Upper lobe of right lung (tissue), 1 donor: ENCODE measurements at regions not wholly inside any gene's neighbourhood (a gene's known extent, or its start where the extent isn't known, plus 50 kb on each side); places are given as distances from the start of the nearest gene placed in this dataset.

ENCODE experiments used
- ATAC-seq: fragments of 200-7000 bp; cut with Tn5 transposase; one replicate; pipeline ENCODE4 v1.9.1; 2020; ENCODE audit warnings: mild to moderate bottlenecking, moderate library complexity
- DNase-seq: peaks from one replicate; pipeline ENCODE4 v3.0.0-alpha.2; 2020
- H3K27ac ChIP-seq: fragments of 200-600 bp; one replicate; pipeline ENCODE4 v1.8.0; 2022
- H3K27me3 ChIP-seq: fragments of 200-600 bp; one replicate; pipeline ENCODE4 v1.8.0; 2022; ENCODE audit warnings: mild to moderate bottlenecking
- H3K36me3 ChIP-seq: fragments of 200-600 bp; one replicate; pipeline ENCODE4 v1.8.0; 2022
- H3K4me1 ChIP-seq: fragments of 200-600 bp; one replicate; pipeline ENCODE4 v1.8.0; 2022
- H3K4me3 ChIP-seq: fragments of 200-600 bp; one replicate; pipeline ENCODE4 v1.8.0; 2022; ENCODE audit warnings: mild to moderate bottlenecking
- H3K9me3 ChIP-seq: fragments of 200-600 bp; one replicate; pipeline ENCODE4 v1.8.0; 2022
- CTCF ChIP-seq: fragments of 200-600 bp; IDR thresholded peaks from one replicate; pipeline ENCODE4 v1.8.0; 2022; ENCODE audit warnings: antibody characterized with exemption
- intact Hi-C: fragments of 100-400 bp; cut with DNase I; formaldehyde crosslinking; loops from one replicate; pipeline ENCODE4 v1.11.0; 2022
- donor health status: DM: no; HTN: yes; CAD: no; lungs with severe emphysema.

DNA sequence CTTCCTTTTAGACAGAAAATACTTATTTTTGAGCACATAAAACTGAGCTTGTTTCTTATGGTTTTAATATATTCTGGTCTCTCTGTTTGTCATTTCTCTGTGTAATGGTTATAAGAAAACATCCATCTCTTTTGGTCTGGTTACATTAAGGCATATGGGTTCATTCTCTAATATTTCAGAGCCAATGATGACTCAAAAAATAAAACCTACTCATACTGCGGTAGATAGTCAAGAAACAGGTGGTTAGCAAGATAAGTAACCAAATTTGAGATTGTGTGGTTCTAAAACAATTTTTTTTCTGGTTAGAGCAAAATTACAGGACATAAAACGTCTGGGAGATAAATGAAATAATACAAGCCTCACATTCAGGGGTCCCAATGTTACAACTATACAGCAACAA, 654.5 kb downstream of the STIM2 start:
- no peak for TF ChIP-seq CTCF
- Histone ChIP-seq H3K4me3 (no peak overlapping the region), H3K9me3 (no peaks in the 10 kb centered on the region), H3K4me1 (no peaks in the 10 kb centered on the region), H3K36me3 (no peaks in the 10 kb centered on the region), H3K27me3 (no peaks in the 10 kb centered on the region), H3K27ac (no peak overlapping the region)
- DNase-seq, result no peak
- intact Hi-C loops, result no loop called here
- no peak for ATAC-seq

DNA sequence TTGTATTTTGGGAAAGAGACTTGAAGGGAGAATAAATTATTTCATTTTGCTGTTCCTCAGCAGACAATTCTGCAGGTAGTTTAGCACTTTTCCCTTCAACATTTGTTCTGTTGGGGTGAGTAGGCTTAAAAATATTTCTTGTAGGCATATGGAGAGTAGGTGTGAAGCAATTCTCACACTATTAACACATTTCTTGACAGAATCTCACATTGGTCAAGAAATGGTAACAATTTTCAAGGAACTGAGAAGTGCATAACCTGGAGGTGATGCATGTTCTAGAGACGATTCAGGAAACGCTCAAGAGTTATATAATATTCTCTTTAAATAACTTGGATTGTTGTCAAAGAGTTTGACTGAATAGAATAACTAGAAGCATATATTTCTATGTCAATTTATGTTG, 658.2 kb downstream of the STIM2 start:
- no peak for TF ChIP-seq CTCF
- H3K9me3 ChIP-seq, result no peaks in the 10 kb centered on the region
- no peaks in the 10 kb centered on the region for H3K27me3 ChIP-seq
- no peaks in the 10 kb centered on the region for H3K36me3 ChIP-seq
- DNase-seq (no peak), ATAC-seq (no peak)
- H3K4me3 ChIP-seq, result no peak overlapping the region
- H3K4me1 ChIP-seq, result no peaks in the 10 kb centered on the region
- no peak overlapping the region for H3K27ac ChIP-seq
- intact Hi-C loops, result no loop called here

- H3K36me3 ChIP-seq, result no peaks in the 10 kb centered on the region
- ATAC-seq (no peak), DNase-seq (no peak)
- no peak overlapping the region for H3K4me3 ChIP-seq
- no peak for TF ChIP-seq CTCF
- H3K27me3 ChIP-seq, result no peaks in the 10 kb centered on the region
- H3K4me1 ChIP-seq, result no peaks in the 10 kb centered on the region
- H3K27ac ChIP-seq, result no peak overlapping the region
- intact Hi-C loops, result no loop called here
- H3K9me3 ChIP-seq, result no peaks in the 10 kb centered on the region
Measured at GRCh38 chr4:27524224-27524623, 663.6 kb downstream of the STIM2 start.

DNA sequence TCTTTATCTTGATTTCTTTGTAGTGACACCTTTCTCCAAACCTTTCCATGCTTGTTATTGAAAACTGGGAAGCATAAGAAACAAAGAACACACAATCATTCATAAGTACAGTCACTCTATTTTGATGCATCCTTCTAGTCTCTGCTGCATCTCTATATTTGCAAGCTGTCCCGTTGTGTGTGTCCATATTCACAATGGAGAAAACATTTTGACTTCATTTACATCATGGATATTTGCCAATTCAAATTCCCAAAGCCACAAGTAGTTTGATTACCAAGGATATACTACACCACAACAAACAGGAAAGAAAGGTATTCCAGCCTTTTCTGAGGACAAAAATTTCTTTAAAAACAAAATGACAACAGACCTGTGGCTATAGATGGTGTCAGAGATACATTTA, 673.8 kb downstream of the STIM2 start:
- ATAC-seq (no peak), DNase-seq (no peak)
- no peaks in the 10 kb centered on the region for H3K27me3 ChIP-seq
- H3K9me3 ChIP-seq, result no peaks in the 10 kb centered on the region
- no peak for TF ChIP-seq CTCF
- no peak overlapping the region for H3K27ac ChIP-seq
- H3K4me1 ChIP-seq, result no peaks in the 10 kb centered on the region
- no peak overlapping the region for H3K4me3 ChIP-seq
- intact Hi-C loops, result no loop called here
- no peaks in the 10 kb centered on the region for H3K36me3 ChIP-seq

DNA sequence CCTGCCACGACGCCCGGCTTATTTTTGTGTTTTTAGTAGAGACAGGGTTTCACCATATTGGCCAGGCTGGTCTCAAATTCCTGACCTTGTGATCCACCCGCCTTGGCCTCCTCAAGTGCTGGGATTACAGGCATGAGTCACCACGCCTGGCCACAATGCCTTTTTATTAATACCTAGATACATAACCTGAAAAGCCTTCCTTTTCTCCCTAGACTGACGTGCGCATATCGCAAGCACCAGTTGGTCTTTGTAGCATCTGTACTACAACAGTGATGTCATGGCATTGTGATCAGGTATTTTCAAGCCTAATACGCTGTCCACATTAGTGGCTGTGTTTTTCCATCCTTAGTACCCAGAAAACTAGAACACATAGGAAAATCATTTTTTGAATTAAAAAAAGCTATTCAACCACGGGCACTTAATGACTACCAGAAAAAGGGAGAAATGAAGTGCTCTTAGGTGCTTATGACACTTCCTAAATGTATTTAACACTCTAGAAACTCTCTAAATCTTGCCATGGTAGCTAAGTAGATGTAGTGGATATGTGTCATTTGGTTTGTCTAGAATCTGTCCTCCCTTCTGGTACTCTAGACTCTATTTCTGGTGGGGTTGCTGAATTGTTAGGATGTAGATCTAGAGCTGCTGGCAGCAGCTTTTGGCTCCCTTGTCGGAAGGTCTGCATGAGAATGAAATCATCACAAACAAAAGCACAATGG, 707.8 kb downstream of the STIM2 start:
- Histone ChIP-seq H3K36me3 (no peaks in the 10 kb centered on the region), H3K4me1 (no peaks in the 10 kb centered on the region), H3K4me3 (no peak overlapping the region), H3K27me3 (no peaks in the 10 kb centered on the region), H3K9me3 (no peaks in the 10 kb centered on the region), H3K27ac (no peak overlapping the region)
- ATAC-seq (peak; percentile 42), DNase-seq (no peak)
- intact Hi-C loops, result no loop called here
- TF ChIP-seq CTCF, result no peak

GRCh38 chr4:27568952-27569319, 708.3 kb downstream of the STIM2 start:
- TF ChIP-seq CTCF, result no peak
- H3K4me1 ChIP-seq, result no peaks in the 10 kb centered on the region
- no peak for ATAC-seq
- H3K27me3 ChIP-seq, result no peaks in the 10 kb centered on the region
- H3K27ac ChIP-seq, result no peak overlapping the region
- DNase-seq, result no peak
- no peaks in the 10 kb centered on the region for H3K9me3 ChIP-seq
- H3K4me3 ChIP-seq, result no peak overlapping the region
- intact Hi-C loops, result no loop called here
- no peaks in the 10 kb centered on the region for H3K36me3 ChIP-seq
